ENCODE measurements at regions not wholly inside any gene's neighbourhood (a gene's known extent, or its start where the extent isn't known, plus 50 kb on each side); places are given as distances from the start of the nearest gene placed in this dataset.

GRCh38 chr16:11472851-11473250 lies 113.9 kb downstream of the LITAF start:
- TF ChIP-seq POLR2A (IDR thresholded peaks at IDR 0.05; ENCODE audit: low read depth, low read length) (no peak), TAF1 (IDR thresholded peaks at IDR 0.05; ENCODE audit: borderline replicate concordance, low read depth, low read length) (no peak)

Data from GM12892 (cell line).